GM19467 (cell line): ENCODE measurements at regions not wholly inside any gene's neighbourhood (a gene's known extent, or its start where the extent isn't known, plus 50 kb on each side); places are given as distances from the start of the nearest gene placed in this dataset.

Experiments
- ATAC-seq: cut with Tn5 transposase; IDR thresholded peaks from one replicate; pipeline ENCODE4 v1.9.1; 2021; ENCODE audit warnings: mild to moderate bottlenecking, moderate library complexity; ENCODE audit not compliant: unreplicated experiment

GRCh38 chr13:91178099-91178498, 169.4 kb upstream of the MIR17HG start:
- no peak for ATAC-seq

GRCh38 chr13:91181892-91182291, 165.6 kb upstream of the MIR17HG start:
- ATAC-seq: no peak

- no peak for ATAC-seq
These were observed 163.1 kb upstream of the MIR17HG start for GRCh38 chr13:91184244-91184926.

GRCh38 chr13:91185294-91185863, 162.1 kb upstream of the MIR17HG start:
- ATAC-seq: no peak

- ATAC-seq: no peak
These were observed 160.0 kb upstream of the MIR17HG start for GRCh38 chr13:91187522-91187921.

GRCh38 chr13:91189506-91189905, 158.0 kb upstream of the MIR17HG start:
- no peak for ATAC-seq

- ATAC-seq: no peak
These were observed 154.1 kb upstream of the MIR17HG start for GRCh38 chr13:91193358-91193757.

- no peak for ATAC-seq
These were observed 151.7 kb upstream of the MIR17HG start for GRCh38 chr13:91195789-91196188.

GRCh38 chr13:91196958-91197357, 150.5 kb upstream of the MIR17HG start:
- no peak for ATAC-seq

- no peak for ATAC-seq
These were observed 147.6 kb upstream of the MIR17HG start for GRCh38 chr13:91199866-91200265.

- ATAC-seq: no peak
These were observed 147.0 kb upstream of the MIR17HG start for GRCh38 chr13:91200486-91200885.

GRCh38 chr13:91203430-91203829, 144.1 kb upstream of the MIR17HG start:
- ATAC-seq: no peak

- ATAC-seq: no peak
These were observed 140.2 kb upstream of the MIR17HG start for GRCh38 chr13:91207261-91207660.

GRCh38 chr13:91211510-91211909, 136.0 kb upstream of the MIR17HG start:
- ATAC-seq: no peak

GRCh38 chr13:91212231-91212630, 135.3 kb upstream of the MIR17HG start:
- ATAC-seq: no peak

GRCh38 chr13:91214031-91214430, 133.5 kb upstream of the MIR17HG start:
- no peak for ATAC-seq

- ATAC-seq: no peak
These were observed 130.4 kb upstream of the MIR17HG start for GRCh38 chr13:91216928-91217700.

- ATAC-seq: no peak
These were observed 128.3 kb upstream of the MIR17HG start for GRCh38 chr13:91219201-91219600.

- ATAC-seq: no peak
These were observed 126.6 kb upstream of the MIR17HG start for GRCh38 chr13:91220872-91221271.

GRCh38 chr13:91228108-91228507, 119.4 kb upstream of the MIR17HG start:
- ATAC-seq: no peak

GRCh38 chr13:91228940-91229339, 118.5 kb upstream of the MIR17HG start:
- no peak for ATAC-seq

GRCh38 chr13:91232716-91233115, 114.8 kb upstream of the MIR17HG start:
- no peak for ATAC-seq
